ENCODE measurements at regions not wholly inside any gene's neighbourhood (a gene's known extent, or its start where the extent isn't known, plus 50 kb on each side); places are given as distances from the start of the nearest gene placed in this dataset.
A peak's percentile ranks its signal among the peaks of the same experiment; 100 is the strongest.

DNA sequence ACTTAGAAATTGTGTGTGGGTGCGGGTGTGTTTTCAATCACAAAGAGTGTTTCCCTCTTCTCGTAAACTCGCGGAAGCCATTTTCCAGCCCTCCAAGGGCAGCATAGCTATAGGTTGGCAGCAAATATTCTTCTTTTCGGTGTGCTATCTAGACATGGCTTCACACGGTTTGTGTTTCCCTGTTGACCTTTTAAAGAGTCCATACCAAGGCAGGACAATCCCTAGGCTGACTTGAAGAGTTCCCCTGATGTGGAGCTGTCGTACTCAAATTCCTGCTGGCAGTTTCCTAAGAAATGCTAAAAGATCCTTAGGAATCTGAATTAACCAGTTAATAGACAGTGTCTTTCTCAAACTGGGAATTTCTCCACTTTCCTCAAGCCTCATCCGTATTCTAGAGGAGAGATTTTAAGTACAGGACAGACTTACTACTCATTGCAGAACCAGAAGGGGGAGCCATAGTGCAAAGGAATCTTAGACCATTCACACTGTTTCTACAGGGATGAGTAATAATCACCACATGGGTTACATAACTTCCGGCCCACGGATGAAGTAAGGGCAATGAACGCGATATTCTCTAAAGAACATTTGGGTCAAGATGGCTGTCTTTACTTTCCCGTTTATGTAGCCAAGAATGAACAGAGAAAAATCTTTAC, 288.6 kb upstream of the ELAC2 start (continued):
- TF ChIP-seq, protein P1, sequence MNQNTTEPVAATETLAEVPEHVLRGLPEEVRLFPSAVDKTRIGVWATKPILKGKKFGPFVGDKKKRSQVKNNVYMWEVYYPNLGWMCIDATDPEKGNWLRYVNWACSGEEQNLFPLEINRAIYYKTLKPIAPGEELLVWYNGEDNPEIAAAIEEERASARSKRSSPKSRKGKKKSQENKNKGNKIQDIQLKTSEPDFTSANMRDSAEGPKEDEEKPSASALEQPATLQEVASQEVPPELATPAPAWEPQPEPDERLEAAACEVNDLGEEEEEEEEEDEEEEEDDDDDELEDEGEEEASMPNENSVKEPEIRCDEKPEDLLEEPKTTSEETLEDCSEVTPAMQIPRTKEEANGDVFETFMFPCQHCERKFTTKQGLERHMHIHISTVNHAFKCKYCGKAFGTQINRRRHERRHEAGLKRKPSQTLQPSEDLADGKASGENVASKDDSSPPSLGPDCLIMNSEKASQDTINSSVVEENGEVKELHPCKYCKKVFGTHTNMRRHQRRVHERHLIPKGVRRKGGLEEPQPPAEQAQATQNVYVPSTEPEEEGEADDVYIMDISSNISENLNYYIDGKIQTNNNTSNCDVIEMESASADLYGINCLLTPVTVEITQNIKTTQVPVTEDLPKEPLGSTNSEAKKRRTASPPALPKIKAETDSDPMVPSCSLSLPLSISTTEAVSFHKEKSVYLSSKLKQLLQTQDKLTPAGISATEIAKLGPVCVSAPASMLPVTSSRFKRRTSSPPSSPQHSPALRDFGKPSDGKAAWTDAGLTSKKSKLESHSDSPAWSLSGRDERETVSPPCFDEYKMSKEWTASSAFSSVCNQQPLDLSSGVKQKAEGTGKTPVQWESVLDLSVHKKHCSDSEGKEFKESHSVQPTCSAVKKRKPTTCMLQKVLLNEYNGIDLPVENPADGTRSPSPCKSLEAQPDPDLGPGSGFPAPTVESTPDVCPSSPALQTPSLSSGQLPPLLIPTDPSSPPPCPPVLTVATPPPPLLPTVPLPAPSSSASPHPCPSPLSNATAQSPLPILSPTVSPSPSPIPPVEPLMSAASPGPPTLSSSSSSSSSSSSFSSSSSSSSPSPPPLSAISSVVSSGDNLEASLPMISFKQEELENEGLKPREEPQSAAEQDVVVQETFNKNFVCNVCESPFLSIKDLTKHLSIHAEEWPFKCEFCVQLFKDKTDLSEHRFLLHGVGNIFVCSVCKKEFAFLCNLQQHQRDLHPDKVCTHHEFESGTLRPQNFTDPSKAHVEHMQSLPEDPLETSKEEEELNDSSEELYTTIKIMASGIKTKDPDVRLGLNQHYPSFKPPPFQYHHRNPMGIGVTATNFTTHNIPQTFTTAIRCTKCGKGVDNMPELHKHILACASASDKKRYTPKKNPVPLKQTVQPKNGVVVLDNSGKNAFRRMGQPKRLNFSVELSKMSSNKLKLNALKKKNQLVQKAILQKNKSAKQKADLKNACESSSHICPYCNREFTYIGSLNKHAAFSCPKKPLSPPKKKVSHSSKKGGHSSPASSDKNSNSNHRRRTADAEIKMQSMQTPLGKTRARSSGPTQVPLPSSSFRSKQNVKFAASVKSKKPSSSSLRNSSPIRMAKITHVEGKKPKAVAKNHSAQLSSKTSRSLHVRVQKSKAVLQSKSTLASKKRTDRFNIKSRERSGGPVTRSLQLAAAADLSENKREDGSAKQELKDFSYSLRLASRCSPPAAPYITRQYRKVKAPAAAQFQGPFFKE (tag by site-specific recombination; IDR thresholded peaks at IDR 0.05; ENCODE audit: borderline replicate concordance), result no peak
- no peak for TF ChIP-seq MYNN (tag by site-specific recombination; IDR thresholded peaks at IDR 0.05; ENCODE audit: borderline replicate concordance)
- TF ChIP-seq, protein P2, sequence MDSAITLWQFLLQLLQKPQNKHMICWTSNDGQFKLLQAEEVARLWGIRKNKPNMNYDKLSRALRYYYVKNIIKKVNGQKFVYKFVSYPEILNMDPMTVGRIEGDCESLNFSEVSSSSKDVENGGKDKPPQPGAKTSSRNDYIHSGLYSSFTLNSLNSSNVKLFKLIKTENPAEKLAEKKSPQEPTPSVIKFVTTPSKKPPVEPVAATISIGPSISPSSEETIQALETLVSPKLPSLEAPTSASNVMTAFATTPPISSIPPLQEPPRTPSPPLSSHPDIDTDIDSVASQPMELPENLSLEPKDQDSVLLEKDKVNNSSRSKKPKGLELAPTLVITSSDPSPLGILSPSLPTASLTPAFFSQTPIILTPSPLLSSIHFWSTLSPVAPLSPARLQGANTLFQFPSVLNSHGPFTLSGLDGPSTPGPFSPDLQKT (IDR thresholded peaks at IDR 0.05; ENCODE audit: borderline replicate concordance, low read depth, low read length), result no peak
- peak; percentile 46; the same call in 1 of the 2 replicates for TF ChIP-seq SP7 (tag by site-specific recombination; IDR thresholded peaks at IDR 0.05)
- TF ChIP-seq, protein P3, sequence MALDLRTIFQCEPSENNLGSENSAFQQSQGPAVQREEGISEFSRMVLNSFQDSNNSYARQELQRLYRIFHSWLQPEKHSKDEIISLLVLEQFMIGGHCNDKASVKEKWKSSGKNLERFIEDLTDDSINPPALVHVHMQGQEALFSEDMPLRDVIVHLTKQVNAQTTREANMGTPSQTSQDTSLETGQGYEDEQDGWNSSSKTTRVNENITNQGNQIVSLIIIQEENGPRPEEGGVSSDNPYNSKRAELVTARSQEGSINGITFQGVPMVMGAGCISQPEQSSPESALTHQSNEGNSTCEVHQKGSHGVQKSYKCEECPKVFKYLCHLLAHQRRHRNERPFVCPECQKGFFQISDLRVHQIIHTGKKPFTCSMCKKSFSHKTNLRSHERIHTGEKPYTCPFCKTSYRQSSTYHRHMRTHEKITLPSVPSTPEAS (tag by site-specific recombination; IDR thresholded peaks at IDR 0.05), result no peak
- TF ChIP-seq, protein P4, sequence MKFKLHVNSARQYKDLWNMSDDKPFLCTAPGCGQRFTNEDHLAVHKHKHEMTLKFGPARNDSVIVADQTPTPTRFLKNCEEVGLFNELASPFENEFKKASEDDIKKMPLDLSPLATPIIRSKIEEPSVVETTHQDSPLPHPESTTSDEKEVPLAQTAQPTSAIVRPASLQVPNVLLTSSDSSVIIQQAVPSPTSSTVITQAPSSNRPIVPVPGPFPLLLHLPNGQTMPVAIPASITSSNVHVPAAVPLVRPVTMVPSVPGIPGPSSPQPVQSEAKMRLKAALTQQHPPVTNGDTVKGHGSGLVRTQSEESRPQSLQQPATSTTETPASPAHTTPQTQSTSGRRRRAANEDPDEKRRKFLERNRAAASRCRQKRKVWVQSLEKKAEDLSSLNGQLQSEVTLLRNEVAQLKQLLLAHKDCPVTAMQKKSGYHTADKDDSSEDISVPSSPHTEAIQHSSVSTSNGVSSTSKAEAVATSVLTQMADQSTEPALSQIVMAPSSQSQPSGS (tag by site-specific recombination; IDR thresholded peaks at IDR 0.05; ENCODE audit: low read depth), result peak; percentile 17; the same call in 1 of the 2 replicates
- no peak for TF ChIP-seq ZNF140 (tag by site-specific recombination; IDR thresholded peaks at IDR 0.05)
- no peak for TF ChIP-seq KLF9 (tag by site-specific recombination; IDR thresholded peaks at IDR 0.05; ENCODE audit: low read depth)
- TF ChIP-seq ZNF37A (tag by site-specific recombination; IDR thresholded peaks at IDR 0.05), result no peak
- TF ChIP-seq ZNF571 (tag by site-specific recombination; IDR thresholded peaks at IDR 0.05), result no peak
- no peak for TF ChIP-seq HOXD13 (CRISPR knock-in tag; IDR thresholded peaks at IDR 0.05; ENCODE audit: borderline replicate concordance)
- peak; percentile 50; the same call in 1 of the 2 replicates for TF ChIP-seq ZNF366 (tag by site-specific recombination; conservative IDR thresholded peaks at IDR 0.05)
- TF ChIP-seq ZNF510 (tag by site-specific recombination; IDR thresholded peaks at IDR 0.05; ENCODE audit: insufficient replicate concordance), result no peak
- peak; percentile 43 for TF ChIP-seq SETDB1 (IDR thresholded peaks at IDR 0.05; ENCODE audit: insufficient read length, low read length)
- no peak for TF ChIP-seq ZNF555 (tag by site-specific recombination; conservative IDR thresholded peaks at IDR 0.05)
- TF ChIP-seq ZNF19 (tag by site-specific recombination; IDR thresholded peaks at IDR 0.05; ENCODE audit: low read depth), result no peak
- TF ChIP-seq ZNF155 (tag by site-specific recombination; IDR thresholded peaks at IDR 0.05), result no peak
- TF ChIP-seq, protein P5, sequence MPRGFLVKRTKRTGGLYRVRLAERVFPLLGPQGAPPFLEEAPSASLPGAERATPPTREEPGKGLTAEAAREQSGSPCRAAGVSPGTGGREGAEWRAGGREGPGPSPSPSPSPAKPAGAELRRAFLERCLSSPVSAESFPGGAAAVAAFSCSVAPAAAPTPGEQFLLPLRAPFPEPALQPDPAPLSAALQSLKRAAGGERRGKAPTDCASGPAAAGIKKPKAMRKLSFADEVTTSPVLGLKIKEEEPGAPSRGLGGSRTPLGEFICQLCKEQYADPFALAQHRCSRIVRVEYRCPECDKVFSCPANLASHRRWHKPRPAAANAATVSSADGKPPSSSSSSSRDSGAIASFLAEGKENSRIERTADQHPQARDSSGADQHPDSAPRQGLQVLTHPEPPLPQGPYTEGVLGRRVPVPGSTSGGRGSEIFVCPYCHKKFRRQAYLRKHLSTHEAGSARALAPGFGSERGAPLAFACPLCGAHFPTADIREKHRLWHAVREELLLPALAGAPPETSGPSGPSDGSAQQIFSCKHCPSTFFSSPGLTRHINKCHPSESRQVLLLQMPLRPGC (tag by site-specific recombination; IDR thresholded peaks at IDR 0.05), result peak; percentile 41; the same call in 1 of the 2 replicates
- TF ChIP-seq YY2 (tag by site-specific recombination; IDR thresholded peaks at IDR 0.05), result no peak
- TF ChIP-seq ZNF660 (tag by site-specific recombination; IDR thresholded peaks at IDR 0.05), result peak; percentile 89
- TF ChIP-seq, protein P6, sequence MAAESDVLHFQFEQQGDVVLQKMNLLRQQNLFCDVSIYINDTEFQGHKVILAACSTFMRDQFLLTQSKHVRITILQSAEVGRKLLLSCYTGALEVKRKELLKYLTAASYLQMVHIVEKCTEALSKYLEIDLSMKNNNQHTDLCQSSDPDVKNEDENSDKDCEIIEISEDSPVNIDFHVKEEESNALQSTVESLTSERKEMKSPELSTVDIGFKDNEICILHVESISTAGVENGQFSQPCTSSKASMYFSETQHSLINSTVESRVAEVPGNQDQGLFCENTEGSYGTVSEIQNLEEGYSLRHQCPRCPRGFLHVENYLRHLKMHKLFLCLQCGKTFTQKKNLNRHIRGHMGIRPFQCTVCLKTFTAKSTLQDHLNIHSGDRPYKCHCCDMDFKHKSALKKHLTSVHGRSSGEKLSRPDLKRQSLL (tag by site-specific recombination; IDR thresholded peaks at IDR 0.05), result no peak
- TF ChIP-seq ZBTB17 (tag by site-specific recombination; IDR thresholded peaks at IDR 0.05), result 0 out of 2 replicates have a peak, but pooled peaks have one; percentile 14
- no peak for TF ChIP-seq ZNF549 (tag by site-specific recombination; IDR thresholded peaks at IDR 0.05)
- TF ChIP-seq ZNF211 (tag by site-specific recombination; IDR thresholded peaks at IDR 0.05; ENCODE audit: low read depth), result no peak
